Esophagus (tissue), 2 donors: ENCODE measurements at regions not wholly inside any gene's neighbourhood (a gene's known extent, or its start where the extent isn't known, plus 50 kb on each side); places are given as distances from the start of the nearest gene placed in this dataset.
"Not testable (repeated sequence)": the region's sequence is repeated elsewhere in the genome, so short reads cannot be mapped to it uniquely, and the experiment has no call there.

Source experiments
- H3K27ac ChIP-seq, 2 donors: one replicate each; pipeline ENCODE4 v1.5.1; 2013; ENCODE audit warnings: low read depth in 2 of 2, mild to moderate bottlenecking in 2 of 2, inconsistent platforms in 1 of 2, low read length in 1 of 2, moderate library complexity in 1 of 2
- H3K27me3 ChIP-seq, 2 donors: one replicate each; pipeline ENCODE4 v1.6.1; 2013; ENCODE audit warnings: low read length in 2 of 2, control low read depth in 1 of 2, mild to moderate bottlenecking in 1 of 2; ENCODE audit not compliant: insufficient read depth in 2 of 2, control insufficient read depth in 1 of 2
- H3K36me3 ChIP-seq, 2 donors: one replicate each; pipeline ENCODE4 v1.6.1; 2013; ENCODE audit warnings: low read length in 1 of 2; ENCODE audit not compliant: control insufficient read depth in 2 of 2, insufficient read depth in 2 of 2
- H3K4me1 ChIP-seq, 2 donors: one replicate each; pipeline ENCODE4 v1.6.1; 2013; ENCODE audit warnings: low read length in 1 of 2; ENCODE audit not compliant: control insufficient read depth in 2 of 2, insufficient read depth in 2 of 2
- H3K4me3 ChIP-seq, 2 donors: one replicate each; pipeline ENCODE4 v1.5.1; 2013; ENCODE audit warnings: low read length in 2 of 2, mild to moderate bottlenecking in 2 of 2, low read depth in 1 of 2, moderate library complexity in 1 of 2
- H3K9me3 ChIP-seq, 2 donors: one replicate each; pipeline ENCODE4 v1.6.1; 2013; ENCODE audit warnings: mild to moderate bottlenecking in 2 of 2, low read depth in 1 of 2, low read length in 1 of 2, moderate library complexity in 1 of 2; ENCODE audit not compliant: control insufficient read depth in 2 of 2, insufficient read depth in 1 of 2
- WGBS, 2 donors: extraction: QIAGEN DNeasy Blood & Tissue Kit; methylation state at CpG; one replicate each; pipeline ENCODE4 v1.1.7; 2013; 5-methylcytosine and 5-hydroxymethylcytosine counted together
- donor health status: healthy with polysubstance abuse.
- donor health status: Bipolar disorder and iron deficiency.

- no peaks in the 10 kb centered on the region for H3K4me1 ChIP-seq
- no peak overlapping the region for H3K27ac ChIP-seq
- H3K36me3 ChIP-seq: no peaks in the 10 kb centered on the region
- no peak overlapping the region for H3K4me3 ChIP-seq
- no peaks in the 10 kb centered on the region for H3K27me3 ChIP-seq
- 83 to 85% methylated on average over 4 of the region's 4 CpGs for WGBS, 2 donors
- peaks cover 0 to 3% of the 10 kb centered on the region in 2 donors for H3K9me3 ChIP-seq
Observed at GRCh38 chr20:19130613-19130984, 81.8 kb upstream of the SLC24A3 start.

GRCh38 chr20:19137641-19138040 is 74.8 kb upstream of the SLC24A3 start:
- Histone ChIP-seq H3K27ac (no peak overlapping the region), H3K27me3 (no peaks in the 10 kb centered on the region), H3K9me3 (peaks cover 3 to 7% of the 10 kb centered on the region in 2 donors), H3K36me3 (no peaks in the 10 kb centered on the region), H3K4me3 (no peak overlapping the region), H3K4me1 (no peaks in the 10 kb centered on the region)
- WGBS, 2 donors: 65 to 67% methylated on average over 3 of the region's 3 CpGs

GRCh38 chr20:19138758-19139157 is 73.7 kb upstream of the SLC24A3 start:
- peaks cover 3 to 7% of the 10 kb centered on the region in 2 donors for H3K9me3 ChIP-seq
- no peaks in the 10 kb centered on the region for H3K27me3 ChIP-seq
- H3K4me3 ChIP-seq: no peak overlapping the region
- no peaks in the 10 kb centered on the region for H3K4me1 ChIP-seq
- no peak overlapping the region for H3K27ac ChIP-seq
- H3K36me3 ChIP-seq: no peaks in the 10 kb centered on the region
- 48 to 59% methylated on average over 1 of the region's 1 CpG for WGBS, 2 donors

DNA sequence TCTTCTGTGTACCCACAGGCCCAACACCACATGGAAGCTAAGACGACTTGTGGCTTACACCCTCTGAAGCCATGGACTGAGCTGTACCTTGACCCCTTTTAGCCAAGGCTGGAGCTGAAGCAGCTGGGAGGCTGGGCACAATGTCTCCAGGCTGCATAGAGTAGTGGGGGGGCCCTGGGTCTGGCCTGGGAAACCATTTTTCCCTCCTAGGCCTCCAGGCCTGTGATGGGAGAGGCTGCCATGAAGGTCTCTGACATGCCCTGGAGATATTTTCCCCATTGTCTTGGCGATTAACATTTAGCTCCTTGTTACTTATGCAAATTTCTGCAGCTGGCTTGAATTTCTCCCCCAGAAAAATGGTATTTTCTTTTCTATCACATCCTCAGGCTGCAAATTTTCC is 72.9 kb upstream of the SLC24A3 start:
- H3K27ac ChIP-seq, H3K36me3 ChIP-seq, H3K4me3 ChIP-seq, H3K4me1 ChIP-seq, H3K27me3 ChIP-seq, H3K9me3 ChIP-seq: not testable (repeated sequence)
- 76 to 77% methylated on average over 2 of the region's 2 CpGs for WGBS, 2 donors

DNA sequence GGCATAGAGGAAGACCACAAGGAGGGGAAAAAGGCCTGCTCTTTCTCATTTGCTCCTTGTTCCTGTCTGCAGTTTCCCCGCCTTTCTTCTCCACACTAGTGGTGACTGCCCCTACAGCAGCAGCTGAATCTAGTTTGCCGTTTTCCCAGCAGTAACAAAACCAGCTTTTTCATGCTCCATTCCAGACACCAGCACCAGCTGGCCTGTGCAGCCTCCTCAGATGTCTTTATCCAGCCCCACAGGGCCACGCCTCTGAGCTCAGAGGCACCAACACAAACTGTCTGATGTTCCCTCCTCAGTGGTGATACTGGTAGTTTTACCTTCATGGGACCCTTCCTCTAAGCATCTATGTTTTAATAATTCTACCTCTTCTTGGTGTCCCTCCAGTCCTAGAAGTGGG is 70.4 kb upstream of the SLC24A3 start:
- Histone ChIP-seq H3K9me3 (peaks cover 0 to 7% of the 10 kb centered on the region in 2 donors), H3K27me3 (no peaks in the 10 kb centered on the region), H3K27ac (no peak overlapping the region), H3K4me1 (no peaks in the 10 kb centered on the region), H3K36me3 (no peaks in the 10 kb centered on the region), H3K4me3 (no peak overlapping the region)
- 68 to 75% methylated on average over 3 of the region's 3 CpGs for WGBS, 2 donors

DNA sequence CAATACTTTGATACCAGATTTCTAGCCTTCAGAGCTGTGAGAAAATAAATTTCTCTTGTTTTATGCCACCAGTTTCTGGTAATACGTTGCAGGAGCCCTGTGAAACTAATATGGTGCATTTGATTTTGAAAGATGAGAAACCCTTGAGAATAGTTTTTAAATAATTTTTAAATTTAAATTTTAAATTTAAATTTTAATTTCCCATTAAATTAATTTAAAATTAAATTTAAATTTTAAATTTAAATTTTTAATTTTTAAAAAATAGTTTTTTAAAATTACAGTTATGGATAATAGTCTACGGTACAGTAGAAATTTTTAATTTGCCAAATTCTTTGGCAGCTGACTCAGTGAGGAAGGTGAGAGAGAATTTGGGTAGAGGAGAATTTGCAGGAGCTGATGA is 68.6 kb upstream of the SLC24A3 start:
- H3K9me3 ChIP-seq: peaks cover 0 to 7% of the 10 kb centered on the region in 2 donors
- no peaks in the 10 kb centered on the region for H3K27me3 ChIP-seq
- H3K36me3 ChIP-seq: no peaks in the 10 kb centered on the region
- H3K27ac ChIP-seq: no peak overlapping the region
- no peaks in the 10 kb centered on the region for H3K4me1 ChIP-seq
- no peak overlapping the region for H3K4me3 ChIP-seq
- 93 to 95% methylated on average over 2 of the region's 2 CpGs for WGBS, 2 donors

- Histone ChIP-seq H3K36me3 (no peaks in the 10 kb centered on the region), H3K9me3 (no peaks in the 10 kb centered on the region), H3K27me3 (no peaks in the 10 kb centered on the region), H3K4me3 (no peak overlapping the region), H3K27ac (no peak overlapping the region), H3K4me1 (no peaks in the 10 kb centered on the region)
- WGBS, 2 donors: 88 to 95% methylated on average over 1 of the region's 1 CpG
Observed at GRCh38 chr20:19161336-19161735, 51.1 kb upstream of the SLC24A3 start.
